ENCODE measurements at regions not wholly inside any gene's neighbourhood (a gene's known extent, or its start where the extent isn't known, plus 50 kb on each side); places are given as distances from the start of the nearest gene placed in this dataset.
A peak's percentile ranks its signal among the peaks of the same experiment; 100 is the strongest.

DNA sequence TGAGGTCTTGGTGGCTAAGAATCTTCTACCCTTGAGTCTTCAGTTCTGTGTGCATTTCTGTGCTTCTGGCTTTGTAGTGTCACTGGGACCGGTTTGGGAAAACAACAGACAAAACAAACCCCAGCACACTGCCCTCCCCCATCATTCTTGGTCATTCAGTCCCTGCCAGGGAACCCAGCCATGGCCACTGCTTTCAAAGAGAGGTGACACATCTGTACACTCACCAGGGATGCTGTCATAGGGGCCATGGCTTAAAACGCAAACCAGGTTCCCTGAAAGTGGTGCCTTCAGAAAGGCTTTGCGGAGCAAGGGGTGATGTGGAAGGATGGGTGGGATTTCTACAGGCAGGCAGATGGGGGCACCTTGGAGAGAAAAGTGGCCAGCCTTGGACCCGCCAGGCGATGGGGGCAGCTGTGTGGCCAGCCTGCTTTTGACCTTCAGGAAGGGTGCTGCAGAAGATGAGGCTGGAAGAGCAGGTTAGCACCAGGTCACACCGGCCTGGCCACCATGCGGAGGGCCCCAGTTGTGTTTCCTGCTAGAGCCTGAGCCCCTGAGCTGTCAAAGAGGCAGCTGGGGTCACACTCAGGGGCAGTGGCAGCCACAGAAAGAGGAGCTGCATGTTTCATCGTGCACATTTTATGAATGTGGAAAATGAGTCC, 101.3 kb downstream of the INHBB start:
- Histone ChIP-seq H3K4me1 (ENCODE audit: control insufficient read depth, insufficient read depth, low read depth, low read length) (peaks cover 14% of the 10 kb centered on the region), H3K27ac (ENCODE audit: low read length, poor library complexity, severe bottlenecking) (no peak overlapping the region), H2BK120ac (ENCODE audit: low read depth, low read length) (no peak overlapping the region), H2AFZ (ENCODE audit: low read depth, low read length) (no peak overlapping the region), H4K91ac (ENCODE audit: low read length) (no peak overlapping the region), H2AK5ac (ENCODE audit: low read length, severe bottlenecking) (no peak overlapping the region), H3K14ac (ENCODE audit: low read length in 2 of 2) (peak overlapping the region in 1 of 2 experiments; percentile 38), H3K4ac (ENCODE audit: low read depth in 1 of 2, low read length in 2 of 2) (no peak overlapping the region), H3K4me2 (ENCODE audit: low read length, poor library complexity, severe bottlenecking) (no peak overlapping the region), H3K27me3 (ENCODE audit: control insufficient read depth in 1 of 2, insufficient read depth in 1 of 2, low read length in 2 of 2) (peaks cover 41 to 77% of the 10 kb centered on the region in 2 experiments), H3K36me3 (ENCODE audit: control insufficient read depth in 1 of 2, insufficient read depth in 2 of 2, low read depth in 1 of 2, low read length in 2 of 2) (peaks cover 0 to 3% of the 10 kb centered on the region in 2 experiments), H2BK5ac (ENCODE audit: low read depth, low read length, poor library complexity, severe bottlenecking) (no peak overlapping the region), H3K9ac (ENCODE audit: low read length) (no peak overlapping the region), H3K79me1 (replicated peaks; ENCODE audit: low read length, poor library complexity, severe bottlenecking) (no peaks in the 10 kb centered on the region), H2BK15ac (ENCODE audit: low read depth, poor library complexity, severe bottlenecking) (no peak overlapping the region), H4K8ac (ENCODE audit: low read length) (no peak overlapping the region), H3K18ac (ENCODE audit: low read depth in 1 of 2, low read length in 2 of 2) (no peak overlapping the region), H3K9me3 (ENCODE audit: control insufficient read depth, low read length) (no peaks in the 10 kb centered on the region), H3K4me3 (ENCODE audit: insufficient read depth in 1 of 2, low read depth in 1 of 2, low read length in 2 of 2) (no peak overlapping the region), H3K23ac (ENCODE audit: low read length in 2 of 2) (peak overlapping the region in 1 of 2 experiments; percentile 65), H2BK12ac (ENCODE audit: low read length in 2 of 2) (no peak overlapping the region)
- DNase-seq, result no peak
- WGBS, result 89% methylated on average over 8 of the region's 8 CpGs

DNA sequence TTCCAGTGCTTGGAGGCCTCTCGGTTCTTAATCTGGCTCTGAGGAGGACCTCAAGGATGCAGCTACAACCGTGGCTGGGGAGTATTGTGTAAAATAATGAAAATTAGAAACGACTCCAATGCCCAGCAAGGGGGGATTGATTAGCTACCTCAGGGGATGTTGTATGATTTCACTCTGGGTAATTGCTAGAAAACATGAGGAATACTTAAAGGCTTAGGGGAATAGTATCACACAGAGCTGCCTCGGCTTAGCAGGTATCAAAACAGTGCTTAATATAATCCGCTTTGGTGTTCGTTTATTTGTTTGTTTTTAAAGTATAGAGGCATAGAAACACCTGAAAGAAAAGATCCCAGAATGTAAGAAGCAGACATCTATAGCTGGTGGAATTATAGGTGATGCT, 102.5 kb downstream of the INHBB start:
- H3K18ac ChIP-seq (ENCODE audit: low read depth in 1 of 2, low read length in 2 of 2), result no peak overlapping the region
- H3K79me1 ChIP-seq (replicated peaks; ENCODE audit: low read length, poor library complexity, severe bottlenecking), result no peaks in the 10 kb centered on the region
- no peak for DNase-seq
- no peak overlapping the region for H4K8ac ChIP-seq (ENCODE audit: low read length)
- H2BK15ac ChIP-seq (ENCODE audit: low read depth, poor library complexity, severe bottlenecking), result no peak overlapping the region
- H3K27ac ChIP-seq (ENCODE audit: low read length, poor library complexity, severe bottlenecking), result no peak overlapping the region
- no peak overlapping the region for H3K4me2 ChIP-seq (ENCODE audit: low read length, poor library complexity, severe bottlenecking)
- no peak overlapping the region for H3K23ac ChIP-seq (ENCODE audit: low read length in 2 of 2)
- peaks cover 29 to 72% of the 10 kb centered on the region in 2 experiments for H3K27me3 ChIP-seq (ENCODE audit: control insufficient read depth in 1 of 2, insufficient read depth in 1 of 2, low read length in 2 of 2)
- no peak overlapping the region for H3K4ac ChIP-seq (ENCODE audit: low read depth in 1 of 2, low read length in 2 of 2)
- H4K91ac ChIP-seq (ENCODE audit: low read length), result no peak overlapping the region
- H2AK5ac ChIP-seq (ENCODE audit: low read length, severe bottlenecking), result no peak overlapping the region
- H3K4me3 ChIP-seq (ENCODE audit: insufficient read depth in 1 of 2, low read depth in 1 of 2, low read length in 2 of 2), result no peak overlapping the region
- no peak overlapping the region for H3K9ac ChIP-seq (ENCODE audit: low read length)
- 84% methylated on average over 6 of the region's 6 CpGs for WGBS
- peaks cover 0 to 3% of the 10 kb centered on the region in 2 experiments for H3K36me3 ChIP-seq (ENCODE audit: control insufficient read depth in 1 of 2, insufficient read depth in 2 of 2, low read depth in 1 of 2, low read length in 2 of 2)
- H2BK120ac ChIP-seq (ENCODE audit: low read depth, low read length), result no peak overlapping the region
- no peak overlapping the region for H2AFZ ChIP-seq (ENCODE audit: low read depth, low read length)
- H3K14ac ChIP-seq (ENCODE audit: low read length in 2 of 2), result no peak overlapping the region
- H2BK5ac ChIP-seq (ENCODE audit: low read depth, low read length, poor library complexity, severe bottlenecking), result no peak overlapping the region
- H2BK12ac ChIP-seq (ENCODE audit: low read length in 2 of 2), result no peak overlapping the region
- H3K9me3 ChIP-seq (ENCODE audit: control insufficient read depth, low read length), result no peaks in the 10 kb centered on the region
- H3K4me1 ChIP-seq (ENCODE audit: control insufficient read depth, insufficient read depth, low read depth, low read length), result peaks cover 3% of the 10 kb centered on the region

DNA sequence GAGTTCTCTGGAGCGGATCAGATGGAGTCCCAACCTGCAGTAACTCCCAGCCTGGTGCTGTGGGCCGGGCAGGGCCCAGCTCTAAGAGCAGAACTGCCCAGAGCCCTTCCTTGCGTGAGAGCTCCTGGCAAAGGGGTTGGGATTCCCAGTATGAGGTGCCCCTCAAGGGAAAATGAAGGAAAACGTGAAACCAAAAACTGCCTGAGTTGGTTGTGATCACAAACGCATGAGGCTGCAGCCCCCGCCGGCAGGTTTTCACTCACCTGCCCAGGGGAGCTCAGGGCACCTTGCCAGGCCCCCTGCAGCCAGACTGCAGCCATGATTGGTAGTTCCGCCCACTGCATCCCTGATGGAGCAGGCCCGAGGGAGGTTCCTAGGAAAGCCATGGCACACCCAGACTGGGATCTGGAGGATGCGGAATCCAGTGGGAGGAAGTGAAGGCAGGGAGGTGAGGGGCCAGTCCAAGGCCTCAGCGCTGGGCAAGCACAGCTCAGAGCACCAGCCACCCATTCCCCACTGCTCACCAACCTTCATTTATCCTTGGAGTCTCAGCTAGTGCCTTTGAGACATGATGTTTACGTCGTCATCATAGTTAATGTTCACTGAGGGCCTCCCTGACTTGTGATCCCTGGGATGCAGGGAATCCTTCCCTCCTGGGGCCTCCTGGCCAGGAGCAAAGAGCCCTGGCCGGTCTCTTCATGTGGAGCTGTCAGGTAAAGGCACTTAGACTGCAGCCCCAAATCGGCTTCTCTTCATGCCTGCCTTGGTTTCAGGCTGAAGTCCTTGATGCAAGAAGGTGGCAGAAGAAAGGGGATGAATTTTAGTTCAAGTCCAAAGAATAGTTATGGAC, 103.2 kb downstream of the INHBB start:
- no peak overlapping the region for H3K27ac ChIP-seq (ENCODE audit: low read length, poor library complexity, severe bottlenecking)
- H3K23ac ChIP-seq (ENCODE audit: low read length in 2 of 2), result no peak overlapping the region
- H3K9ac ChIP-seq (ENCODE audit: low read length), result no peak overlapping the region
- DNase-seq, result no peak
- no peak overlapping the region for H3K4me3 ChIP-seq (ENCODE audit: insufficient read depth in 1 of 2, low read depth in 1 of 2, low read length in 2 of 2)
- no peak overlapping the region for H3K18ac ChIP-seq (ENCODE audit: low read depth in 1 of 2, low read length in 2 of 2)
- H4K8ac ChIP-seq (ENCODE audit: low read length), result no peak overlapping the region
- 80% methylated on average over 15 of the region's 15 CpGs for WGBS
- no peak overlapping the region for H2BK12ac ChIP-seq (ENCODE audit: low read length in 2 of 2)
- H2BK15ac ChIP-seq (ENCODE audit: low read depth, poor library complexity, severe bottlenecking), result no peak overlapping the region
- H2AK5ac ChIP-seq (ENCODE audit: low read length, severe bottlenecking), result no peak overlapping the region
- H3K4me2 ChIP-seq (ENCODE audit: low read length, poor library complexity, severe bottlenecking), result no peak overlapping the region
- no peak overlapping the region for H2BK5ac ChIP-seq (ENCODE audit: low read depth, low read length, poor library complexity, severe bottlenecking)
- no peak overlapping the region for H2BK120ac ChIP-seq (ENCODE audit: low read depth, low read length)
- H3K27me3 ChIP-seq (ENCODE audit: control insufficient read depth in 1 of 2, insufficient read depth in 1 of 2, low read length in 2 of 2), result peaks cover 22 to 64% of the 10 kb centered on the region in 2 experiments
- H3K36me3 ChIP-seq (ENCODE audit: control insufficient read depth in 1 of 2, insufficient read depth in 2 of 2, low read depth in 1 of 2, low read length in 2 of 2), result peaks cover 0 to 3% of the 10 kb centered on the region in 2 experiments
- no peak overlapping the region for H2AFZ ChIP-seq (ENCODE audit: low read depth, low read length)
- peaks cover 5% of the 10 kb centered on the region for H3K4me1 ChIP-seq (ENCODE audit: control insufficient read depth, insufficient read depth, low read depth, low read length)
- no peak overlapping the region for H3K14ac ChIP-seq (ENCODE audit: low read length in 2 of 2)
- no peak overlapping the region for H4K91ac ChIP-seq (ENCODE audit: low read length)
- no peak overlapping the region for H3K4ac ChIP-seq (ENCODE audit: low read depth in 1 of 2, low read length in 2 of 2)
- no peaks in the 10 kb centered on the region for H3K9me3 ChIP-seq (ENCODE audit: control insufficient read depth, low read length)
- no peaks in the 10 kb centered on the region for H3K79me1 ChIP-seq (replicated peaks; ENCODE audit: low read length, poor library complexity, severe bottlenecking)

DNA sequence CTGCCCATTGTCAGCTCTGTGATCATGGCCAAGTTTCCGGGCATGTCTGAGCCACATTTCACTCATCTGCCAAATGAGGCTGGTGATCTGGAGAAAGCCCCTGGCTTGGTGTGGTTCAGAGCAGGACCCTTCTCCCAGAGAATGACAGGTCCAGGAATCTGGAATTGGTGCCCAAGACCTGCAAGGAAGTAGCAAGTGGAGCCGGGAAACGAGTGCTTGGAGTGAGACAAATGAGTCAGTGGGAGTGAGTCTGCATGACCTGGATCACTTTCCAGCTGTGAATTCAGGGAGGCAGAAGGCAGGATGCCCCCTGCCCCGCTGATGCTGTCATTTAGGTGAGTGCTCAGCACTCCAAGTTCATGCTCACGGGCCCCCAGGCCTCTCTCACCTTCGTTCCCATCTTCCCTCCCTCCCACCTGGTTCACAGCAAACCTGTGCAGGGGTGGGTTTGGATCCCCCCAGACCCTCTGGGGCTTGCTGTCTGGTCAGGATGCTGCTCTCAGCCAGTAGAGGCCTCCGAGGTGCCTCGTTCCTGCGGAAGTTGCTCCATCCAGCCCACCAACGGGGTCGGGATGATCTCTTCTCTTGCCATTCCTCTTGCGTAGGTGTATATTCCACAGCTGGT, 104.4 kb downstream of the INHBB start:
- Histone ChIP-seq H3K79me1 (replicated peaks; ENCODE audit: low read length, poor library complexity, severe bottlenecking) (no peaks in the 10 kb centered on the region), H2BK5ac (ENCODE audit: low read depth, low read length, poor library complexity, severe bottlenecking) (no peak overlapping the region), H2AK5ac (ENCODE audit: low read length, severe bottlenecking) (no peak overlapping the region), H2BK15ac (ENCODE audit: low read depth, poor library complexity, severe bottlenecking) (no peak overlapping the region), H3K27me3 (ENCODE audit: control insufficient read depth in 1 of 2, insufficient read depth in 1 of 2, low read length in 2 of 2) (peaks cover 12 to 53% of the 10 kb centered on the region in 2 experiments), H3K36me3 (ENCODE audit: control insufficient read depth in 1 of 2, insufficient read depth in 2 of 2, low read depth in 1 of 2, low read length in 2 of 2) (peaks cover 0 to 3% of the 10 kb centered on the region in 2 experiments), H3K18ac (ENCODE audit: low read depth in 1 of 2, low read length in 2 of 2) (no peak overlapping the region), H3K14ac (ENCODE audit: low read length in 2 of 2) (no peak overlapping the region), H3K4me3 (ENCODE audit: insufficient read depth in 1 of 2, low read depth in 1 of 2, low read length in 2 of 2) (no peak overlapping the region), H2BK12ac (ENCODE audit: low read length in 2 of 2) (no peak overlapping the region), H2BK120ac (ENCODE audit: low read depth, low read length) (no peak overlapping the region), H3K4ac (ENCODE audit: low read depth in 1 of 2, low read length in 2 of 2) (no peak overlapping the region), H3K4me1 (ENCODE audit: control insufficient read depth, insufficient read depth, low read depth, low read length) (peaks cover 5% of the 10 kb centered on the region), H3K9me3 (ENCODE audit: control insufficient read depth, low read length) (no peaks in the 10 kb centered on the region), H3K4me2 (ENCODE audit: low read length, poor library complexity, severe bottlenecking) (no peak overlapping the region), H4K8ac (ENCODE audit: low read length) (no peak overlapping the region), H3K27ac (ENCODE audit: low read length, poor library complexity, severe bottlenecking) (no peak overlapping the region), H2AFZ (ENCODE audit: low read depth, low read length) (no peak overlapping the region), H3K23ac (ENCODE audit: low read length in 2 of 2) (no peak overlapping the region), H3K9ac (ENCODE audit: low read length) (no peak overlapping the region), H4K91ac (ENCODE audit: low read length) (no peak overlapping the region)
- DNase-seq, result no peak
- WGBS, result 69% methylated on average over 12 of the region's 12 CpGs

Data from mesenchymal stem cell (in vitro differentiated cells and primary cell).